Thyroid gland (tissue), 4 donors: ENCODE measurements at regions not wholly inside any gene's neighbourhood (a gene's known extent, or its start where the extent isn't known, plus 50 kb on each side); places are given as distances from the start of the nearest gene placed in this dataset.

Experiments
- CTCF ChIP-seq, 6 experiments: fragments of 200-600 bp in 3 of 6; fragments of 450-650 bp in 3 of 6; sonication (generic) in 3 of 6; IDR thresholded peaks; one replicate each; pipeline ENCODE4 v1.5.1; 2016 to 2019; ENCODE audit warnings: antibody characterized with exemption in 6 of 6, mild to moderate bottlenecking in 2 of 6, inconsistent platforms in 1 of 6, moderate library complexity in 1 of 6
- POLR2A ChIP-seq, 2 donors: fragments of 450-650 bp; IDR thresholded peaks; one replicate each; pipeline ENCODE4 v1.6.1; 2017; ENCODE audit warnings: antibody characterized with exemption in 2 of 2, mild to moderate bottlenecking in 2 of 2, moderate library complexity in 1 of 2

- TF ChIP-seq CTCF (IDR thresholded peaks at IDR 0.05) (no peak), POLR2A (IDR thresholded peaks at IDR 0.05) (no peak)
These were observed 327.3 kb downstream of the HTR7 start for GRCh38 chr10:90530521-90530920.
